VCaP (cell line): ENCODE measurements at regions not wholly inside any gene's neighbourhood (a gene's known extent, or its start where the extent isn't known, plus 50 kb on each side); places are given as distances from the start of the nearest gene placed in this dataset.
"Not testable (repeated sequence)": the region's sequence is repeated elsewhere in the genome, so short reads cannot be mapped to it uniquely, and the experiment has no call there.

Source experiments
- H3K27ac ChIP-seq: fragments of 450-650 bp; 2 replicates; pipeline ENCODE4 v1.5.1; 2017
- CTCF ChIP-seq: fragments of 450-650 bp; conservative IDR thresholded peaks from 2 replicates; pipeline ENCODE4 v1.5.1; 2017; ENCODE audit warnings: mild to moderate bottlenecking, moderate library complexity

GRCh38 chr19:23597661-23598060, 89.4 kb downstream of the ZNF675 start:
- no peak for TF ChIP-seq CTCF

GRCh38 chr19:23596872-23597271, 90.1 kb downstream of the ZNF675 start:
- TF ChIP-seq CTCF: no peak
- no peak overlapping the region for H3K27ac ChIP-seq

More at GRCh38 chr19:23597661-23598060, 89.4 kb downstream of the ZNF675 start:
- no peak overlapping the region for H3K27ac ChIP-seq

GRCh38 chr19:23594311-23594710, 92.7 kb downstream of the ZNF675 start:
- H3K27ac ChIP-seq: not testable (repeated sequence)

- H3K27ac ChIP-seq: no peak overlapping the region
- TF ChIP-seq CTCF: no peak
These were observed 99.5 kb downstream of the ZNF675 start for GRCh38 chr19:23587546-23587945.

- H3K27ac ChIP-seq: no peak overlapping the region
These were observed 109.5 kb downstream of the ZNF675 start for GRCh38 chr19:23577501-23577900.

GRCh38 chr19:23571175-23571574, 115.8 kb downstream of the ZNF675 start:
- no peak overlapping the region for H3K27ac ChIP-seq
- TF ChIP-seq CTCF: no peak

More at GRCh38 chr19:23577501-23577900, 109.5 kb downstream of the ZNF675 start:
- no peak for TF ChIP-seq CTCF

GRCh38 chr19:23568116-23568515, 118.9 kb downstream of the ZNF675 start:
- H3K27ac ChIP-seq: not testable (repeated sequence)

- H3K27ac ChIP-seq: no peak overlapping the region
- TF ChIP-seq CTCF: no peak
These were observed 121.8 kb downstream of the ZNF675 start for GRCh38 chr19:23565256-23565655.

GRCh38 chr19:23563326-23563725, 123.7 kb downstream of the ZNF675 start:
- TF ChIP-seq CTCF: no peak
- no peak overlapping the region for H3K27ac ChIP-seq
